Fibroblast of lung (primary cell): ENCODE measurements at regions not wholly inside any gene's neighbourhood (a gene's known extent, or its start where the extent isn't known, plus 50 kb on each side); places are given as distances from the start of the nearest gene placed in this dataset.
A peak's percentile ranks its signal among the peaks of the same experiment; 100 is the strongest.

Experiments
- DNase-seq, 2 donors: peaks; one replicate each; pipeline versions ENCODE4 v3.0.0 to v3.0.0-alpha.2; 2010; ENCODE audit warnings: low read depth in 2 of 2
- H2AFZ ChIP-seq: 2 replicates; pipeline ENCODE4 v1.5.1; 2012; ENCODE audit warnings: low read length, control low read depth, inconsistent platforms
- H3K27ac ChIP-seq: 2 replicates; pipeline ENCODE4 v1.5.1; 2011; ENCODE audit warnings: low read length, control low read depth; ENCODE audit not compliant: insufficient read depth
- H3K27me3 ChIP-seq: 2 replicates; pipeline ENCODE4 v1.5.1; 2011; ENCODE audit warnings: mild to moderate bottlenecking, low read length; ENCODE audit not compliant: control insufficient read depth, insufficient read depth
- H3K36me3 ChIP-seq: 2 replicates; pipeline ENCODE4 v1.5.1; 2011; ENCODE audit warnings: low read length; ENCODE audit not compliant: control insufficient read depth, insufficient read depth
- H3K4me1 ChIP-seq: 2 replicates; pipeline ENCODE4 v1.5.1; 2011; ENCODE audit warnings: low read length; ENCODE audit not compliant: control insufficient read depth, insufficient read depth; ENCODE audit errors: extremely low read depth
- H3K4me2 ChIP-seq: 2 replicates; pipeline ENCODE4 v1.5.1; 2011; ENCODE audit warnings: low read length, control low read depth; ENCODE audit not compliant: insufficient read depth; ENCODE audit errors: extremely low read depth
- H3K4me3 ChIP-seq, 4 experiments: fragments of 200-600 bp in 1 of 4; sonication (generic) in 1 of 4; replicated peaks in 1 of 4; 2 replicates each; pipeline ENCODE4 v1.5.1; 2011 to 2016; ENCODE audit warnings: low read length in 4 of 4, low read depth in 3 of 4, mild to moderate bottlenecking in 3 of 4, control low read depth in 2 of 4, inconsistent platforms in 1 of 4, mixed read lengths in 1 of 4; ENCODE audit not compliant: insufficient read depth in 1 of 4; ENCODE audit errors: control extremely low read depth in 1 of 4
- H3K79me2 ChIP-seq: 2 replicates; pipeline ENCODE4 v1.5.1; 2012; ENCODE audit warnings: mild to moderate bottlenecking, low read length, inconsistent platforms; ENCODE audit not compliant: control insufficient read depth, insufficient read depth
- H3K9ac ChIP-seq: 2 replicates; pipeline ENCODE4 v1.5.1; 2011; ENCODE audit warnings: mild to moderate bottlenecking, low read length, control low read depth; ENCODE audit not compliant: insufficient read depth
- H3K9me3 ChIP-seq: 2 replicates; pipeline ENCODE4 v1.5.1; 2012; ENCODE audit warnings: low read depth, low read length; ENCODE audit not compliant: control insufficient read depth, insufficient read depth
- H4K20me1 ChIP-seq: 2 replicates; pipeline ENCODE4 v1.5.1; 2011; ENCODE audit warnings: low read length; ENCODE audit not compliant: control insufficient read depth, insufficient read depth; ENCODE audit errors: extremely low read depth
- EZH2 ChIP-seq: IDR thresholded peaks from 2 replicates; pipeline ENCODE4 v1.5.1; 2012; ENCODE audit warnings: low read length, control low read depth, mild to moderate bottlenecking; ENCODE audit errors: missing control alignments
- TF ChIP-seq, protein P1 (sequence below), 2 donors: IDR thresholded peaks in 1 of 2; conservative IDR thresholded peaks in 1 of 2; 1 replicate in 1 of 2; 2 replicates in 1 of 2; pipeline ENCODE4 v1.5.1; 2011 to 2012; ENCODE audit warnings: low read length in 2 of 2, control low read depth in 1 of 2, inconsistent platforms in 1 of 2, low read depth in 1 of 2, mild to moderate bottlenecking in 1 of 2

DNA sequence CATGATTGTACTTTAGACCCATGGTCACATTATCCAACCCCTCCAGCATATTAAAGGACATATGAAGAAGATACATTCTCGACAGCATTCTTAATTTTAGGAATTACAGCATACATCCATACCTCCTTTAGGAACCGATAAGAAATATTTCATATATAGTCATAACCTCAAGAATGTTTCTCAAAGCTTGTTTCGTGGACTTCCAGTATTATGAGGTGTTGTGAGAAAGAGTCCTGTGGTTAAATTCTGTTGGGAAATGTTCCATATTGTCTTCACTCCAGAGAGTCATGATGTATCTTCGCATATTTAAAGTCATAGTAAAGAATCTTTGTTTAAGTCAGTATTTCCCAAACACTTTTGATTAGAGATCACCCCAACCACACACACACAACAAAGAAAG, 321.0 kb upstream of the SNX7 start:
- H3K27ac ChIP-seq: no peak overlapping the region
- no peaks in the 10 kb centered on the region for H3K4me1 ChIP-seq
- no peaks in the 10 kb centered on the region for H3K79me2 ChIP-seq
- no peak overlapping the region for H2AFZ ChIP-seq
- no peaks in the 10 kb centered on the region for H3K27me3 ChIP-seq
- DNase-seq: peak; percentile 25 to 71
- no peak overlapping the region for H3K4me2 ChIP-seq
- TF ChIP-seq, protein P1, sequence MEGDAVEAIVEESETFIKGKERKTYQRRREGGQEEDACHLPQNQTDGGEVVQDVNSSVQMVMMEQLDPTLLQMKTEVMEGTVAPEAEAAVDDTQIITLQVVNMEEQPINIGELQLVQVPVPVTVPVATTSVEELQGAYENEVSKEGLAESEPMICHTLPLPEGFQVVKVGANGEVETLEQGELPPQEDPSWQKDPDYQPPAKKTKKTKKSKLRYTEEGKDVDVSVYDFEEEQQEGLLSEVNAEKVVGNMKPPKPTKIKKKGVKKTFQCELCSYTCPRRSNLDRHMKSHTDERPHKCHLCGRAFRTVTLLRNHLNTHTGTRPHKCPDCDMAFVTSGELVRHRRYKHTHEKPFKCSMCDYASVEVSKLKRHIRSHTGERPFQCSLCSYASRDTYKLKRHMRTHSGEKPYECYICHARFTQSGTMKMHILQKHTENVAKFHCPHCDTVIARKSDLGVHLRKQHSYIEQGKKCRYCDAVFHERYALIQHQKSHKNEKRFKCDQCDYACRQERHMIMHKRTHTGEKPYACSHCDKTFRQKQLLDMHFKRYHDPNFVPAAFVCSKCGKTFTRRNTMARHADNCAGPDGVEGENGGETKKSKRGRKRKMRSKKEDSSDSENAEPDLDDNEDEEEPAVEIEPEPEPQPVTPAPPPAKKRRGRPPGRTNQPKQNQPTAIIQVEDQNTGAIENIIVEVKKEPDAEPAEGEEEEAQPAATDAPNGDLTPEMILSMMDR (conservative IDR thresholded peaks at IDR 0.05 in 1 of 2, IDR thresholded peaks at IDR 0.05 in 1 of 2; ENCODE audit: low read depth in 1 of 2, low read length in 2 of 2): no peak
- TF ChIP-seq EZH2: no peak
- no peaks in the 10 kb centered on the region for H3K9me3 ChIP-seq
- no peaks in the 10 kb centered on the region for H4K20me1 ChIP-seq
- no peaks in the 10 kb centered on the region for H3K36me3 ChIP-seq
- no peak overlapping the region for H3K4me3 ChIP-seq
- H3K9ac ChIP-seq: no peak overlapping the region

GRCh38 chr1:98336472-98337083, 324.9 kb upstream of the SNX7 start:
- Histone ChIP-seq H3K79me2 (no peaks in the 10 kb centered on the region), H3K36me3 (no peaks in the 10 kb centered on the region), H4K20me1 (no peaks in the 10 kb centered on the region), H3K4me2 (no peak overlapping the region), H3K27me3 (no peaks in the 10 kb centered on the region), H3K4me1 (no peaks in the 10 kb centered on the region), H3K9me3 (no peaks in the 10 kb centered on the region), H3K27ac (no peak overlapping the region), H3K4me3 (no peak overlapping the region), H2AFZ (no peak overlapping the region), H3K9ac (no peak overlapping the region)
- TF ChIP-seq, protein P1 (conservative IDR thresholded peaks at IDR 0.05 in 1 of 2, IDR thresholded peaks at IDR 0.05 in 1 of 2; ENCODE audit: low read depth in 1 of 2, low read length in 2 of 2): no peak
- TF ChIP-seq EZH2: no peak
- no peak for DNase-seq

DNA sequence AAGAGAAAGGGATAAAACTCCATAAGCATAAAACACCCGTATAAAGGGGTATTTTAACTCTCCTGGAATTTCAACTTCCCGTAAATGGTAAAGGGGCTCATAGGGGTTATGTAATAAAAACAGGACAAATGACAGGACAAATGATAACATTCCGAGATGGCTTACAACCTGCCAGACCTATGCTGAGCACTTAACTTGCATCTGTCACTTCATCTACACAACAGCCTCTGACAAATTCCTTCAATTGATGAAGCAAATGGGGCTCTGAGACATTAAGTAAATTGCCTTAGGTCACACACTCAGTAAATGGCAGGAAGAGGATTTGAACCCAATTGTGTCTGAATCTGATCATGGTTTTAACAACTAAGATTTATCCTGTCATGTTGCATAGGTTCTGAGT, 327.6 kb upstream of the SNX7 start:
- no peak overlapping the region for H3K4me3 ChIP-seq
- no peaks in the 10 kb centered on the region for H3K4me1 ChIP-seq
- no peaks in the 10 kb centered on the region for H4K20me1 ChIP-seq
- no peak overlapping the region for H3K4me2 ChIP-seq
- H3K27ac ChIP-seq: no peak overlapping the region
- no peaks in the 10 kb centered on the region for H3K36me3 ChIP-seq
- no peak for DNase-seq
- no peak for TF ChIP-seq EZH2
- TF ChIP-seq, protein P1 (conservative IDR thresholded peaks at IDR 0.05 in 1 of 2, IDR thresholded peaks at IDR 0.05 in 1 of 2; ENCODE audit: low read depth in 1 of 2, low read length in 2 of 2): no peak
- H3K9me3 ChIP-seq: no peaks in the 10 kb centered on the region
- no peaks in the 10 kb centered on the region for H3K79me2 ChIP-seq
- H2AFZ ChIP-seq: no peak overlapping the region
- no peaks in the 10 kb centered on the region for H3K27me3 ChIP-seq
- H3K9ac ChIP-seq: no peak overlapping the region
